Ureter (tissue), 1 donor: ENCODE measurements at regions not wholly inside any gene's neighbourhood (a gene's known extent, or its start where the extent isn't known, plus 50 kb on each side); places are given as distances from the start of the nearest gene placed in this dataset.
"Not testable (repeated sequence)": the region's sequence is repeated elsewhere in the genome, so short reads cannot be mapped to it uniquely, and the experiment has no call there.

Source experiments
- DNase-seq: peaks from one replicate; pipeline ENCODE4 v3.0.0-alpha.2; 2020; ENCODE audit warnings: low spot score
- donor health status: DM: yes; HTN: yes; CAD: no.

GRCh38 chr10:64014281-64014680, 493.1 kb downstream of the REEP3 start:
- no peak for DNase-seq

GRCh38 chr10:64023926-64024470, 502.8 kb downstream of the REEP3 start:
- no peak for DNase-seq

GRCh38 chr10:64033711-64034110, 512.5 kb downstream of the REEP3 start:
- no peak for DNase-seq

GRCh38 chr10:64036321-64036930, 515.2 kb downstream of the REEP3 start:
- no peak for DNase-seq

- DNase-seq = no peak
Observed at GRCh38 chr10:64037071-64037661, 516.0 kb downstream of the REEP3 start.

- no peak for DNase-seq
Observed at GRCh38 chr10:64038107-64038506, 516.9 kb downstream of the REEP3 start.

GRCh38 chr10:64039198-64039597, 518.0 kb downstream of the REEP3 start:
- DNase-seq = no peak

- no peak for DNase-seq
Observed at GRCh38 chr10:64040781-64041180, 519.6 kb downstream of the REEP3 start.

GRCh38 chr10:64041185-64041988, 520.2 kb downstream of the REEP3 start:
- DNase-seq = peak; percentile 78

GRCh38 chr10:64041989-64042490, 520.8 kb downstream of the REEP3 start:
- no peak for DNase-seq

GRCh38 chr10:64044098-64044497, 522.9 kb downstream of the REEP3 start:
- no peak for DNase-seq

- not testable (repeated sequence) for DNase-seq
Observed at GRCh38 chr10:64044957-64045632, 523.9 kb downstream of the REEP3 start.

GRCh38 chr10:64054392-64054791, 533.2 kb downstream of the REEP3 start:
- no peak for DNase-seq

GRCh38 chr10:64059884-64060283, 538.7 kb downstream of the REEP3 start:
- DNase-seq = no peak

GRCh38 chr10:64060389-64060788, 539.2 kb downstream of the REEP3 start:
- DNase-seq = no peak

GRCh38 chr10:64062793-64063192, 541.6 kb downstream of the REEP3 start:
- no peak for DNase-seq

GRCh38 chr10:64067009-64067606, 545.9 kb downstream of the REEP3 start:
- DNase-seq = no peak

- no peak for DNase-seq
Observed at GRCh38 chr10:64067859-64068258, 546.7 kb downstream of the REEP3 start.

- DNase-seq = no peak
Observed at GRCh38 chr10:64070241-64070640, 549.0 kb downstream of the REEP3 start.

- DNase-seq = no peak
Observed at GRCh38 chr10:64071218-64071617, 550.0 kb downstream of the REEP3 start.

GRCh38 chr10:64075604-64076003, 554.4 kb downstream of the REEP3 start:
- no peak for DNase-seq
